ENCODE measurements at regions not wholly inside any gene's neighbourhood (a gene's known extent, or its start where the extent isn't known, plus 50 kb on each side); places are given as distances from the start of the nearest gene placed in this dataset.

GRCh38 chr5:39779831-39780230 lies 355.1 kb upstream of the DAB2 start:
- TF ChIP-seq EZH2 (IDR thresholded peaks at IDR 0.05; ENCODE audit: low read length) = no peak
- TF ChIP-seq CTCF (optimal IDR thresholded peaks at IDR 0.05 in 1 of 3, IDR thresholded peaks at IDR 0.05 in 1 of 3, conservative IDR thresholded peaks at IDR 0.05 in 1 of 3; ENCODE audit: extremely low read depth in 1 of 3, insufficient read depth in 2 of 3, low read length in 3 of 3) = no peak
